Occipital lobe (tissue), 1 donor: ENCODE measurements at regions not wholly inside any gene's neighbourhood (a gene's known extent, or its start where the extent isn't known, plus 50 kb on each side); places are given as distances from the start of the nearest gene placed in this dataset.
"Not testable (repeated sequence)": the region's sequence is repeated elsewhere in the genome, so short reads cannot be mapped to it uniquely, and the experiment has no call there.

ENCODE experiments used
- DNase-seq: peaks from one replicate; lab custom pipeline; 2025; lab: John Stamatoyannopoulos, UW

- DNase-seq: peak; percentile 24
These were observed 73.8 kb downstream of the DIO3 start for GRCh38 chr14:101634850-101635748.

- no peak for DNase-seq
These were observed 74.7 kb downstream of the DIO3 start for GRCh38 chr14:101635749-101636560.

GRCh38 chr14:101639241-101639833, 78.0 kb downstream of the DIO3 start:
- DNase-seq: no peak

- no peak for DNase-seq
These were observed 82.4 kb downstream of the DIO3 start for GRCh38 chr14:101643651-101644050.

- DNase-seq: no peak
These were observed 92.8 kb downstream of the DIO3 start for GRCh38 chr14:101654051-101654450.

- no peak for DNase-seq
These were observed 96.1 kb downstream of the DIO3 start for GRCh38 chr14:101657372-101657771.

GRCh38 chr14:101665478-101666078, 95.9 kb upstream of the PPP2R5C start:
- no peak for DNase-seq

- no peak for DNase-seq
These were observed 95.2 kb upstream of the PPP2R5C start for GRCh38 chr14:101666264-101666663.

GRCh38 chr14:101669629-101670028, 91.9 kb upstream of the PPP2R5C start:
- DNase-seq: no peak

- no peak for DNase-seq
These were observed 87.6 kb upstream of the PPP2R5C start for GRCh38 chr14:101673873-101674272.

- DNase-seq: not testable (repeated sequence)
These were observed 85.7 kb upstream of the PPP2R5C start for GRCh38 chr14:101675835-101676234.

- DNase-seq: not testable (repeated sequence)
These were observed 83.6 kb upstream of the PPP2R5C start for GRCh38 chr14:101677912-101678327.

GRCh38 chr14:101681795-101682194, 79.7 kb upstream of the PPP2R5C start:
- DNase-seq: no peak

- DNase-seq: no peak
These were observed 78.1 kb upstream of the PPP2R5C start for GRCh38 chr14:101683365-101683764.

- no peak for DNase-seq
These were observed 73.6 kb upstream of the PPP2R5C start for GRCh38 chr14:101687756-101688546.

GRCh38 chr14:101689039-101689501, 72.4 kb upstream of the PPP2R5C start:
- no peak for DNase-seq

- not testable (repeated sequence) for DNase-seq
These were observed 71.5 kb upstream of the PPP2R5C start for GRCh38 chr14:101689966-101690365.

GRCh38 chr14:101695659-101696058, 65.8 kb upstream of the PPP2R5C start:
- no peak for DNase-seq

- DNase-seq: no peak
These were observed 57.4 kb upstream of the PPP2R5C start for GRCh38 chr14:101704140-101704539.

GRCh38 chr14:101705733-101706508, 55.6 kb upstream of the PPP2R5C start:
- DNase-seq: no peak
